ENCODE measurements at regions not wholly inside any gene's neighbourhood (a gene's known extent, or its start where the extent isn't known, plus 50 kb on each side); places are given as distances from the start of the nearest gene placed in this dataset.

DNA sequence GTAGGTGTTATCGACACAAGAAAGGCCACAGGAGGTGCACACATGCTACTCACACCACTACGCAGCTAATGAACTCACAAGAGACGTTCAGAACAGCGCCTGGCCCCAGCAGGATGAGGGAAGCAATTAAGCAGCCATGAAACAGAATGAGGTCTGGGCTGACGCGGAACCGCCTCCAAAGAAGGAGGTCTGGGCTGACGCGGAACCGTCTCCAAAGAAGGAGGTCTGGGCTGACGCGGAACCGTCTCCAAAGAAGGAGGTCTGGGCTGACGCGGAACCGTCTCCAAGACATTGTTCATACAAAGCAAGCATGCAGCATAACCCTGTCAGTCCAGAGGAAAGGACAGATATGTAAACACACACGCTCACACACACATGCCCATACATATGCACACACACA lies 63.2 kb upstream of the ZNF354A start:
- DNase-seq (ENCODE audit: low read depth): no peak
- H3K4me3 ChIP-seq (ENCODE audit: low read length): no peak overlapping the region
- TF ChIP-seq, protein P1, sequence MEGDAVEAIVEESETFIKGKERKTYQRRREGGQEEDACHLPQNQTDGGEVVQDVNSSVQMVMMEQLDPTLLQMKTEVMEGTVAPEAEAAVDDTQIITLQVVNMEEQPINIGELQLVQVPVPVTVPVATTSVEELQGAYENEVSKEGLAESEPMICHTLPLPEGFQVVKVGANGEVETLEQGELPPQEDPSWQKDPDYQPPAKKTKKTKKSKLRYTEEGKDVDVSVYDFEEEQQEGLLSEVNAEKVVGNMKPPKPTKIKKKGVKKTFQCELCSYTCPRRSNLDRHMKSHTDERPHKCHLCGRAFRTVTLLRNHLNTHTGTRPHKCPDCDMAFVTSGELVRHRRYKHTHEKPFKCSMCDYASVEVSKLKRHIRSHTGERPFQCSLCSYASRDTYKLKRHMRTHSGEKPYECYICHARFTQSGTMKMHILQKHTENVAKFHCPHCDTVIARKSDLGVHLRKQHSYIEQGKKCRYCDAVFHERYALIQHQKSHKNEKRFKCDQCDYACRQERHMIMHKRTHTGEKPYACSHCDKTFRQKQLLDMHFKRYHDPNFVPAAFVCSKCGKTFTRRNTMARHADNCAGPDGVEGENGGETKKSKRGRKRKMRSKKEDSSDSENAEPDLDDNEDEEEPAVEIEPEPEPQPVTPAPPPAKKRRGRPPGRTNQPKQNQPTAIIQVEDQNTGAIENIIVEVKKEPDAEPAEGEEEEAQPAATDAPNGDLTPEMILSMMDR (conservative IDR thresholded peaks at IDR 0.05; ENCODE audit: low read length): no peak

DNA sequence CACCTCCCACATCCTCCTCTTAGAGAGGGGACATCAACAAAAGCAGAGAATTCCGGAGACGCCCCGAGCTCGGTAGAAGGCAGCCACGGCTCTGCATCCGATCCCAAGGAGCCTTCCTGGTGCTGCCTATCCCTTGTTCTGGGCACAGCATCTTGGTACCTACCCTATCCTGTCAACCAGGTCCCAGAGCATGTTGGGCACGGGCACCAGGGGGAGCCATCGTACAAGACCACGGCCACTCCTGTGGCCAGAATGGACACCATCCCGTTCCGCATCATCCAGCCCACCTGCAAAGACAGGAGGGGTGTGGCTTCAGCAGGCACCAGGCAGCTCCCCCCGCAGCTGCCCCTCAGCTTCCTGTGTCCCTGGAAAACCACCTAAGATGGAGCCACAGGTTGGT lies 62.7 kb upstream of the ZNF354A start:
- DNase-seq (ENCODE audit: low read depth): no peak
- no peak overlapping the region for H3K4me3 ChIP-seq (ENCODE audit: low read length)
- TF ChIP-seq, protein P1 (conservative IDR thresholded peaks at IDR 0.05; ENCODE audit: low read length): no peak

DNA sequence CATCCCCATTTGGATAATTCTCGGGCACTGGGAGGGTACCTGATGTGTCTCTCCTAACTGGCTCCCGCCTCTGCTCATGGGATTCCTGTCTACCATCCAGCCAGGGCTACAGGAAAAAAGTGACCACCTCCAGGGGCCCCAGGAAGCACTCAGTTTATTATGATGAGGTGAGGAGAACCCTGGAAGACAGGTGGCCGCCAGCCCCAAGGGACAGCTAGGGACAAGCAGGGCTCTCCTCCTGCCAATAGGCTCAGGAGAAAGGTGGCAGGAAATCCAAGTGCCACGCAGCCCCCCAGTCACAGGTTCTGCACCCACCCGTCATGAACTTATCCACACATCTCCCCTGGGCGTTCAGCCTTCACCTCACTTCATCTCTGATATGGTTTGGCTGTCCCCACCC lies 61.5 kb upstream of the ZNF354A start:
- TF ChIP-seq, protein P1 (conservative IDR thresholded peaks at IDR 0.05; ENCODE audit: low read length): no peak
- DNase-seq (ENCODE audit: low read depth): no peak
- no peak overlapping the region for H3K4me3 ChIP-seq (ENCODE audit: low read length)

DNA sequence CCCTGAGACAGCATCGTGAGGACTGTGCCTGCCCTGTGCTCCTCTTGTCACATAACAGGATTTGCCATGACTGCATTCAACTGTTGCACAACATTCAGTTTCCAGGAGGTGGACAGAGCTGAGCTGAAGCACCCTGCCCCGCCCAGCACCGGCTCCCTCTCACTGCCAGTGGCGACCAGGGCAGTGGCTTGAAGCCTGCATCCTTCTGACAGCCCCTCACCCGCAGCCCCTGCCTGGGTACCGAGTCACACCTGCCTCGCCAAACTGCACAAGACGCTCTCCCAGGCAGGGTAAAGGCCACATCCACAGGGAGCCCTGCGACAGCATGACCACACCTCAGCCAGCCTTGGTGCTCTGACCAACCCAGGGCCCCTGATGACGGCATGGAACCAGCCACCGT lies 59.9 kb upstream of the ZNF354A start:
- TF ChIP-seq, protein P1 (conservative IDR thresholded peaks at IDR 0.05; ENCODE audit: low read length): no peak
- DNase-seq (ENCODE audit: low read depth): no peak
- H3K4me3 ChIP-seq (ENCODE audit: low read length): no peak overlapping the region

DNA sequence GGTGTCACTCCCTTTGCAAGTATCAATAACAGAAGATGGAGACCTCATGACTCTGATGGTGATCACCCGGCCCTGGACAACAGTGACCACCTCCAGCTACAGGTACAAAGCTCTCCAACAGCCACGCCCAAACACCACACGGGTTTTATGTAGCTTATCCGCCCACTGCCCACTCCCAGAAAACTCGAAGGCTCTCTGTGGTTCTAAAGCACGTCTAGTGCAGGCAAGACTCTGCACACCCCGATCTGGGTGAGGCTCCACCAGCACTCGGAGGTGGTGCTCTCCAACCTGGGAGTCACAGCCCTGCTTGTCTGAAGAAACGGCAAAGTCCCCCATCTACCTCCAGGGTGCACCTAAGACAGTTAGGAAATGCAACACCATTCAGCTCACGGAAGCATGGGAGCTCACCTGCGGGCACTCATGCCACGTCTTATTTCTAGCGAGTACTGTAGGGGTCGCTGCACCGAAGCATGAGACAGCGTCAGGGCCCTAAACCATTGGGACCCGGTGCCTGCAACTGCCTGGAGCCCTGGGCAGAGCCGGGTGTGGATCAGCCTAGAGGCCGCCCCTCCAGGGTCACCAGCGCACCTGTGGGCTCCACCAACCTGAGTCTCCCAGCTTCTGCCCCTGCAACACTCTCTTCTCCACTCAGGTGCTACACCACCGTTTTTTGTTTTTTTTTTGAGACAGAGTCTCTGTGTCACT lies 58.1 kb upstream of the ZNF354A start:
- TF ChIP-seq, protein P1 (conservative IDR thresholded peaks at IDR 0.05; ENCODE audit: low read length): no peak
- no peak for DNase-seq (ENCODE audit: low read depth)
- no peak overlapping the region for H3K4me3 ChIP-seq (ENCODE audit: low read length)

DNA sequence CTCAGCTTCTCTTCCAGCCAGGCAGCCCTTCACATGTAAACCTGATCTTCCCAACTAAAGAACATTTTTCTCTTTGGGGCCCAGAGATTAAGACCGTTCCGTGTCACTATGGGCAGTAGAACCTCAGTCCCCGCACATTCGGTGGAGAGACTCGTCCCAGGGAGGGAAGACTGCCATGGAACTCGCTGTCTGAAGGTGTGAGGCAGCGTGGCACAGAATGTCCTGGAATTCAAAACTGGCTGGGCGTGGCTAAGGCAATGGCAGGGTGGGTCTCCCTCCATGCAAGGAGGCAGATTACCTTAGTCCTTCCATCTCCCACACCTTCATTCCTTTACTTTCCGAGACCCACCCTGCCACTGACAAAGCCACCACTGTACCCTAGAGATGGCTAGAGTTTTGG lies 57.4 kb upstream of the ZNF354A start:
- TF ChIP-seq, protein P1 (conservative IDR thresholded peaks at IDR 0.05; ENCODE audit: low read length): no peak
- no peak for DNase-seq (ENCODE audit: low read depth)
- H3K4me3 ChIP-seq (ENCODE audit: low read length): no peak overlapping the region

DNA sequence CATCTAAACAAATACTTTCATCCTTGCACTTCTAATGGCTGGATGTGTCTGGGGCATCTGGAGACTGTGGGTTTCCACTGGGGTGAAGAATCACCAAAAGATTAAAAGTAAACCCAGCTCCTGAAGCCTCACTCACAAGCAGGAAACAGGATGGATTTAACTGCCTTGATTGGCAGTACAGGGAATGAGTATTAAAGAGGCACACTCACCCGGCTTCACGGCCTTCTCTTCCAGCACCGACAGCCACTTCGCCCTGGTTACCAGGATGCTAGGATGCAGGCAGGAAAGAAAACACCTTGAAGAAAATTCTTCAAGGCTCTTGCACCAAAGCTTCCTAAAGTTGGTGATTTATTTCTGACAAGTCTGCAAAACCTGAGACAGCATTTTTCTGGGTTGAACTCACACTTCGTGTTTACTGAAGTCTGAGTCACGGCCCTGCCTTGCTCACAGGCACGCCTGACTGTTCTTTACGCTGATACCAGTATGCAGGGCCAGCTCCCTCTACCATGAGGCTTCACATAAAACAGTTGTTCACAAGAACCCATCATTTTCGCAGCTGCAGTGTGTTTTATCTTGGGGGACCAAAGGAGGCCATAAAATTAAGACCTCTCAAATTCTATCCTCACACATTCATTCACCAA lies 56.5 kb upstream of the ZNF354A start:
- no peak overlapping the region for H3K4me3 ChIP-seq (ENCODE audit: low read length)
- TF ChIP-seq, protein P1 (conservative IDR thresholded peaks at IDR 0.05; ENCODE audit: low read length): no peak
- DNase-seq (ENCODE audit: low read depth): peak; percentile 50
